ENCODE measurements at regions not wholly inside any gene's neighbourhood (a gene's known extent, or its start where the extent isn't known, plus 50 kb on each side); places are given as distances from the start of the nearest gene placed in this dataset.

- TF ChIP-seq HMGXB4 (CRISPR knock-in tag; IDR thresholded peaks at IDR 0.05; ENCODE audit: borderline replicate concordance) (no peak), CTCF (IDR thresholded peaks at IDR 0.05) (no peak), CBX2 (IDR thresholded peaks at IDR 0.05; ENCODE audit: borderline replicate concordance, low read depth) (no peak)
Measured at GRCh38 chr1:168379104-168379860, 98.6 kb downstream of the TBX19 start (continued).

- CTCF ChIA-PET: interaction anchor here (1.1 to 3.6 kb wide), 3 partner anchors 33 to 68 kb away, joined by 3 to 11 read pairs (median 3); no protein-coding TSS in a partner anchor
- POLR2A ChIA-PET: no interaction called here
- peaks cover 8% of the 10 kb centered on the region; the same call in 1 of the 3 replicates for H3K4me1 ChIP-seq
- H3K4me2 ChIP-seq: no peak overlapping the region
- 67% methylated on average over 5 of the region's 5 CpGs for WGBS (ENCODE audit: missing lambda C conversion rate)
- H3K9me3 ChIP-seq: no peaks in the 10 kb centered on the region
- DNase-seq (ENCODE audit: low read depth in 1 of 2, low spot score in 1 of 2) (no peak), FAIRE-seq (no peak), ATAC-seq (no peak)
- no peak overlapping the region for H3K4me3 ChIP-seq
- H3K27ac ChIP-seq: no peak overlapping the region
- TF ChIP-seq PBX3 (IDR thresholded peaks at IDR 0.05): no peak
- no peak for TF ChIP-seq NR3C1 (IDR thresholded peaks at IDR 0.05)
- TF ChIP-seq HOXB5 (CRISPR knock-in tag; IDR thresholded peaks at IDR 0.05): no peak
- no peak for TF ChIP-seq JUNB (IDR thresholded peaks at IDR 0.05)
- TF ChIP-seq BHLHE40 (IDR thresholded peaks at IDR 0.05; ENCODE audit: low read depth, low read length): no peak
- TF ChIP-seq USF2 (IDR thresholded peaks at IDR 0.05): no peak
- TF ChIP-seq MAZ (IDR thresholded peaks at IDR 0.05; ENCODE audit: borderline replicate concordance, low read depth, low read length): no peak
Measured at GRCh38 chr1:168375566-168376300, 95.1 kb downstream of the TBX19 start.

- FAIRE-seq (no peak), DNase-seq (ENCODE audit: low read depth in 1 of 2, low spot score in 1 of 2) (no peak), ATAC-seq (no peak)
- CTCF ChIA-PET: interaction anchor here (1.5 to 3.6 kb wide), 2 partner anchors 32 to 65 kb away, joined by 3 to 11 read pairs; no protein-coding TSS in a partner anchor
- H3K4me1 ChIP-seq: peaks cover 8% of the 10 kb centered on the region; the same call in 1 of the 3 replicates
- POLR2A ChIA-PET: no interaction called here
- 74% methylated on average over 3 of the region's 3 CpGs for WGBS (ENCODE audit: missing lambda C conversion rate)
- no peak overlapping the region for H3K4me3 ChIP-seq
- no peak overlapping the region for H3K4me2 ChIP-seq
- H3K27ac ChIP-seq: no peak overlapping the region
- no peaks in the 10 kb centered on the region for H3K9me3 ChIP-seq
- TF ChIP-seq ZFP36 (IDR thresholded peaks at IDR 0.05; ENCODE audit: borderline replicate concordance, partially characterized antibody) (no peak), SMC3 (IDR thresholded peaks at IDR 0.05) (no peak), HEYL (CRISPR knock-in tag; IDR thresholded peaks at IDR 0.05) (no peak), PHF8 (IDR thresholded peaks at IDR 0.05; ENCODE audit: borderline replicate concordance, low read depth) (no peak), CHD4 (IDR thresholded peaks at IDR 0.05; ENCODE audit: borderline replicate concordance) (no peak), BCL3 (IDR thresholded peaks at IDR 0.05) (no peak), HOXA7 (CRISPR knock-in tag; IDR thresholded peaks at IDR 0.05) (no peak), HOXB5 (CRISPR knock-in tag; IDR thresholded peaks at IDR 0.05) (no peak), REST (IDR thresholded peaks at IDR 0.05) (no peak), CTCF (IDR thresholded peaks at IDR 0.05) (no peak)
Measured at GRCh38 chr1:168374566-168374965, 93.9 kb downstream of the TBX19 start.
